ENCODE measurements at regions not wholly inside any gene's neighbourhood (a gene's known extent, or its start where the extent isn't known, plus 50 kb on each side); places are given as distances from the start of the nearest gene placed in this dataset.
"Not testable (repeated sequence)": the region's sequence is repeated elsewhere in the genome, so short reads cannot be mapped to it uniquely, and the experiment has no call there.

DNA sequence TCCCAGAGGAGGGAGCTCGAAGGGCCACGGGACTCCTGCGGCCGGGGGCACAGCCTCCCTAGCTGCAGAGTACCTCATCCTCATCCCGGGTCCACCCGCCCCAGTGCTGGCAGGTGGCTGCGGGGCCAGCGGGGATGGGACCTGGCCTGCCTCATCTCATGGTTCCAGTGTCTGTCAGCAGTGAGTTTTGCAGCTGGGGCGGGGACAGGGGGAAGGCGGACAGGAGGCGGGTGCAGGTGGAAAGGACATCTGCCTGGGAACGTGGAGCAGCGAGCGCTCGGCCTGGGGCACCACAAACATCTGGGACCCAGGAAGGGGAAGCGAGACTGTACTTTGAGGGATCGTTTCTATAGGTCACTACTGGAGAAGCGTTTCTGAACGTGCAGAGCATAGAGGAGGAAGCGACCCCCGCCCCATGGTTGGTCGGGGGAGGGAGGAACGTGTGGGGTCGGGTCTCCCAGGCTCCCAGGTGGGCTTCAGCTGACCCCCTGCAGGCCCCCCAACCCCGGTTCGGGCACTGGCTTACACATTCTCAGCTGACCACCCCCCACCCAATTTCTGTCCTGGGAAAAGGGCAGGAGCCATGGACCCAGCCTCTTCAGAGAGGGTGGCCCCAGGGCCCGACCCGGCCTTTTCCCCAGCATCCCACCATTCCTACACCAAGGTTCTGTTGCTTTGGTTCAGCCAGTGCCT, 56.5 kb upstream of the NOTCH1 start:
- H2AK5ac ChIP-seq (ENCODE audit: low read length): no peak overlapping the region
- no peak overlapping the region for H2AFZ ChIP-seq (ENCODE audit: insufficient read depth, low read length, poor library complexity)

GRCh38 chr9:136601250-136601973, 55.6 kb upstream of the NOTCH1 start:
- Histone ChIP-seq H3K79me1 (ENCODE audit: low read length) (peaks cover 18% of the 10 kb centered on the region), H3K4me1 (ENCODE audit: control insufficient read depth in 1 of 2, insufficient read depth in 2 of 2, low read length in 2 of 2) (peaks cover 19 to 24% of the 10 kb centered on the region in 2 experiments)
- H3K9ac ChIP-seq (ENCODE audit: low read length); H3K14ac ChIP-seq (ENCODE audit: low read length); H2BK5ac ChIP-seq (ENCODE audit: low read depth, low read length, poor library complexity); H4K8ac ChIP-seq (ENCODE audit: low read depth, low read length); H3K18ac ChIP-seq (ENCODE audit: low read length); H2AFZ ChIP-seq (ENCODE audit: insufficient read depth, low read length, poor library complexity); H3K23ac ChIP-seq (ENCODE audit: low read length); H3K4me3 ChIP-seq (ENCODE audit: low read depth, low read length); H3K9me3 ChIP-seq (ENCODE audit: insufficient read depth, low read depth, low read length); H3K27ac ChIP-seq (ENCODE audit: low read depth, low read length); H3K36me3 ChIP-seq (ENCODE audit: control insufficient read depth in 1 of 2, insufficient read depth in 2 of 2, low read length in 2 of 2); H2AK5ac ChIP-seq (ENCODE audit: low read length); DNase-seq; H3K4ac ChIP-seq (ENCODE audit: low read depth, low read length); H3K27me3 ChIP-seq (ENCODE audit: insufficient read depth, low read length); H4K12ac ChIP-seq (ENCODE audit: low read depth, low read length); H4K91ac ChIP-seq (ENCODE audit: low read depth, low read length); H2BK12ac ChIP-seq (ENCODE audit: low read length); H3K4me2 ChIP-seq (ENCODE audit: low read length); H3K79me2 ChIP-seq (ENCODE audit: control insufficient read depth, insufficient read depth, low read length, poor library complexity); H2BK120ac ChIP-seq (ENCODE audit: insufficient read depth, low read length, poor library complexity): not testable (repeated sequence)
- no CpG with 5 or more reads among the region's 31 CpGs for WGBS (ENCODE audit: extremely low coverage, insufficient coverage, insufficient read length)

More for the DNA sequence above, 56.5 kb upstream of the NOTCH1 start:
- peaks cover 4% of the 10 kb centered on the region for H3K79me2 ChIP-seq (ENCODE audit: control insufficient read depth, insufficient read depth, low read length, poor library complexity)
- peaks cover 25 to 30% of the 10 kb centered on the region in 2 experiments for H3K4me1 ChIP-seq (ENCODE audit: control insufficient read depth in 1 of 2, insufficient read depth in 2 of 2, low read length in 2 of 2)
- H3K9me3 ChIP-seq (ENCODE audit: insufficient read depth, low read depth, low read length): peaks cover 6% of the 10 kb centered on the region
- H4K91ac ChIP-seq (ENCODE audit: low read depth, low read length): no peak overlapping the region
- no peaks in the 10 kb centered on the region for H3K27me3 ChIP-seq (ENCODE audit: insufficient read depth, low read length)
- H3K18ac ChIP-seq (ENCODE audit: low read length): no peak overlapping the region
- no peak overlapping the region for H2BK12ac ChIP-seq (ENCODE audit: low read length)
- no peak overlapping the region for H4K8ac ChIP-seq (ENCODE audit: low read depth, low read length)
- H3K27ac ChIP-seq (ENCODE audit: low read depth, low read length): no peak overlapping the region
- peaks cover 24% of the 10 kb centered on the region for H3K79me1 ChIP-seq (ENCODE audit: low read length)
- DNase-seq: no peak
- H3K23ac ChIP-seq (ENCODE audit: low read length): no peak overlapping the region
- no peak overlapping the region for H3K4me3 ChIP-seq (ENCODE audit: low read depth, low read length)
- no peak overlapping the region for H3K9ac ChIP-seq (ENCODE audit: low read length)
- H3K4ac ChIP-seq (ENCODE audit: low read depth, low read length): no peak overlapping the region
- H2BK5ac ChIP-seq (ENCODE audit: low read depth, low read length, poor library complexity): no peak overlapping the region
- no peak overlapping the region for H3K4me2 ChIP-seq (ENCODE audit: low read length)
- no peak overlapping the region for H4K12ac ChIP-seq (ENCODE audit: low read depth, low read length)
- H3K14ac ChIP-seq (ENCODE audit: low read length): no peak overlapping the region
- no peak overlapping the region for H2BK120ac ChIP-seq (ENCODE audit: insufficient read depth, low read length, poor library complexity)
- H3K36me3 ChIP-seq (ENCODE audit: control insufficient read depth in 1 of 2, insufficient read depth in 2 of 2, low read length in 2 of 2): no peaks in the 10 kb centered on the region
- no CpG with 5 or more reads among the region's 28 CpGs for WGBS (ENCODE audit: extremely low coverage, insufficient coverage, insufficient read length)

DNA sequence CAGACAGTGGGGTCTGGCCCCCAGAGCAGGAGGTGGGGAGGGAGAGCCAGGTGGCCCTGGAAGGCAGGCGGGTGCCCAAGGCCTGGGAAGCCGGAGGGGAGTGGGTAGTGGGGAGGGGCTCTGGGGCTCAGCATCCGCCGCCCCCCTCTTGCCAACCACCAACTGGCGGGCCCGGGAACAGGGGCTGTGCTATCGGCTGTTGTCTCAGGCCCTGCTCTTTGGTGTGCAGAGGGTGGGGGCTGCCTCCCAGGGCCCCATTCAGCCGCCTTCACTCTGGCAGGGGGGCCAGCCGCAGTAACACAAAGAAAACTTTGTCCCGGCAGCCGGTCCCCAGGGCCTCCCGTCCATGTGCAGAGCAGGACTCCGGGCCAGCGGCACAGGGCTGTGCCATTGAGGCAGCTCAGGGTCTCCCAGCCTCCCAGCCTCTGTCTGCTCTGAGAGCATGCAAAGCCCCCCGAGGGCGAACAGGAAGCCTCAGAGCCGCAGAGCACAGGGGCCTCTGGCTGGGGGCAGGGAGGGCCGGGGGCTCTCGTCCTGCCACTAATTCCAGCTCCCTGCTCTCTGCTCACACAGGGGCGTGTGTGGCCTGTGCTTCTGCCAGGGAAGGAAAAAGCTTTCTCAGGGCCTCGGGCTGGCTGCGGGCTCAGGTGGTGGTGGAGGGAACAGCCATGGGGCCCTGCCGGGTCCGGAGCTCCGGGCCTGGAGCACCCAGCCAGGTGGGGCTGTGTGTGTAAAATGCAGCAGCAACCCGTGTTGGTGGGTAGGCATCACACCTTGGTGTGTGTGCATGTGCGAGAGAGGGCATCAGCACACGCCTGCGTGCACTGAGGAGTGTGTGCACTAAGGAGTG, 54.2 kb upstream of the NOTCH1 start:
- H3K9me3 ChIP-seq (ENCODE audit: insufficient read depth, low read depth, low read length): peaks cover 6% of the 10 kb centered on the region
- peaks cover 14 to 21% of the 10 kb centered on the region in 2 experiments for H3K4me1 ChIP-seq (ENCODE audit: control insufficient read depth in 1 of 2, insufficient read depth in 2 of 2, low read length in 2 of 2)
- no peak overlapping the region for H3K4me3 ChIP-seq (ENCODE audit: low read depth, low read length)
- H2AFZ ChIP-seq (ENCODE audit: insufficient read depth, low read length, poor library complexity): peak overlapping the region; percentile 8
- H2BK120ac ChIP-seq (ENCODE audit: insufficient read depth, low read length, poor library complexity): peak overlapping the region; percentile 72
- no peak overlapping the region for H4K12ac ChIP-seq (ENCODE audit: low read depth, low read length)
- DNase-seq: no peak
- H2BK5ac ChIP-seq (ENCODE audit: low read depth, low read length, poor library complexity): peak overlapping the region; percentile 53
- peak overlapping the region; percentile 74 for H3K14ac ChIP-seq (ENCODE audit: low read length)
- peak overlapping the region; percentile 92 for H4K91ac ChIP-seq (ENCODE audit: low read depth, low read length)
- H3K36me3 ChIP-seq (ENCODE audit: control insufficient read depth in 1 of 2, insufficient read depth in 2 of 2, low read length in 2 of 2): no peaks in the 10 kb centered on the region
- peak overlapping the region; percentile 1 for H3K27ac ChIP-seq (ENCODE audit: low read depth, low read length)
- no peak overlapping the region for H3K4me2 ChIP-seq (ENCODE audit: low read length)
- H3K23ac ChIP-seq (ENCODE audit: low read length): peak overlapping the region; percentile 55
- H3K79me2 ChIP-seq (ENCODE audit: control insufficient read depth, insufficient read depth, low read length, poor library complexity): no peaks in the 10 kb centered on the region
- no CpG with 5 or more reads among the region's 29 CpGs for WGBS (ENCODE audit: extremely low coverage, insufficient coverage, insufficient read length)
- no peaks in the 10 kb centered on the region for H3K27me3 ChIP-seq (ENCODE audit: insufficient read depth, low read length)
- no peak overlapping the region for H3K9ac ChIP-seq (ENCODE audit: low read length)
- H3K4ac ChIP-seq (ENCODE audit: low read depth, low read length): no peak overlapping the region
- H2BK12ac ChIP-seq (ENCODE audit: low read length): peak overlapping the region; percentile 91
- peak overlapping the region; percentile 93 for H2AK5ac ChIP-seq (ENCODE audit: low read length)
- H3K79me1 ChIP-seq (ENCODE audit: low read length): peaks cover 13% of the 10 kb centered on the region
- peak overlapping the region; percentile 33 for H4K8ac ChIP-seq (ENCODE audit: low read depth, low read length)
- peak overlapping the region; percentile 28 for H3K18ac ChIP-seq (ENCODE audit: low read length)

DNA sequence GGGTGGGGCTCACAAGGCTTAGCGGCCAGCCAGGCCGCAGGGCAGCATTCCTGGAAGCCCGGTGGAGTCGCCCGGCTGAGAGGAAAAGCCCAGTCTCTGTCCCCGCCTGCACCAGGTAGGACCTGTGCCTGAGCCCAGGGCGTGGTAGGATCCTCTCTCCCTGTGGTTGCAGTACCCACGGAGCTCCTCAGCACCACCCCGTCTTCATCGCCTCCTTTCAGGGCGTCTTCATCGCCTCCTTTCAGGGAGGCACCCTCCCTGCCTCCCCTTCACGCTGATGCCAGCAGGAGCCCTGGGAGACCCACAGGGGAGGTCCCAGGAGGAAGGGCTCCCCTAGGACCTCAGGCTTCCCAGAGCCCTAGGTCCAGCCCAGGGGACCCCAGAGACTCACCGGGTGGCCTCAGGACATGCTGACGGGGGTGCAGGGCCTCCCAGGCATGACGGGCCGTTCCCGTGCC, 53.3 kb upstream of the NOTCH1 start:
- H3K14ac ChIP-seq (ENCODE audit: low read length): peak overlapping the region; percentile 74
- H2AFZ ChIP-seq (ENCODE audit: insufficient read depth, low read length, poor library complexity): peak overlapping the region; percentile 51
- WGBS (ENCODE audit: extremely low coverage, insufficient coverage, insufficient read length): no CpG with 5 or more reads among the region's 18 CpGs
- H3K4me2 ChIP-seq (ENCODE audit: low read length): no peak overlapping the region
- no peak overlapping the region for H3K4me3 ChIP-seq (ENCODE audit: low read depth, low read length)
- H3K4ac ChIP-seq (ENCODE audit: low read depth, low read length): peak overlapping the region; percentile 31
- peak overlapping the region; percentile 13 for H4K12ac ChIP-seq (ENCODE audit: low read depth, low read length)
- H3K27me3 ChIP-seq (ENCODE audit: insufficient read depth, low read length): no peaks in the 10 kb centered on the region
- peak overlapping the region; percentile 53 for H2BK5ac ChIP-seq (ENCODE audit: low read depth, low read length, poor library complexity)
- peak overlapping the region; percentile 45 for H4K8ac ChIP-seq (ENCODE audit: low read depth, low read length)
- H3K27ac ChIP-seq (ENCODE audit: low read depth, low read length): no peak overlapping the region
- no peaks in the 10 kb centered on the region for H3K79me2 ChIP-seq (ENCODE audit: control insufficient read depth, insufficient read depth, low read length, poor library complexity)
- H2BK120ac ChIP-seq (ENCODE audit: insufficient read depth, low read length, poor library complexity): peak overlapping the region; percentile 72
- peaks cover 13% of the 10 kb centered on the region for H3K79me1 ChIP-seq (ENCODE audit: low read length)
- peak overlapping the region; percentile 93 for H2AK5ac ChIP-seq (ENCODE audit: low read length)
- H3K9me3 ChIP-seq (ENCODE audit: insufficient read depth, low read depth, low read length): peaks cover 8% of the 10 kb centered on the region
- DNase-seq: no peak
- peak overlapping the region; percentile 92 for H4K91ac ChIP-seq (ENCODE audit: low read depth, low read length)
- H3K18ac ChIP-seq (ENCODE audit: low read length): peak overlapping the region; percentile 28
- H3K9ac ChIP-seq (ENCODE audit: low read length): no peak overlapping the region
- peak overlapping the region; percentile 91 for H2BK12ac ChIP-seq (ENCODE audit: low read length)
- peaks cover 14 to 21% of the 10 kb centered on the region in 2 experiments for H3K4me1 ChIP-seq (ENCODE audit: control insufficient read depth in 1 of 2, insufficient read depth in 2 of 2, low read length in 2 of 2)
- no peak overlapping the region for H3K23ac ChIP-seq (ENCODE audit: low read length)
- no peaks in the 10 kb centered on the region for H3K36me3 ChIP-seq (ENCODE audit: control insufficient read depth in 1 of 2, insufficient read depth in 2 of 2, low read length in 2 of 2)
